WERI-Rb-1 (cell line): ENCODE measurements at regions not wholly inside any gene's neighbourhood (a gene's known extent, or its start where the extent isn't known, plus 50 kb on each side); places are given as distances from the start of the nearest gene placed in this dataset.

ENCODE experiments used
- DNase-seq: peaks from one replicate; pipeline ENCODE4 v3.0.0-alpha.2; 2020
- H3K27ac ChIP-seq: fragments of 250-450 bp; sonication (Bioruptor Pico); 2 replicates; pipeline ENCODE4 v1.5.1; 2020; ENCODE audit warnings: mild to moderate bottlenecking, moderate library complexity
- H3K27me3 ChIP-seq: fragments of 250-450 bp; sonication (Bioruptor Pico); 2 replicates; pipeline ENCODE4 v1.5.1; 2021; ENCODE audit warnings: mild to moderate bottlenecking, low read depth, moderate library complexity; ENCODE audit not compliant: insufficient read depth, severe bottlenecking
- H3K36me3 ChIP-seq: fragments of 250-450 bp; sonication (Bioruptor Pico); 2 replicates; pipeline ENCODE4 v1.5.1; 2020; ENCODE audit warnings: mild to moderate bottlenecking, moderate library complexity
- H3K4me3 ChIP-seq: 2 replicates; pipeline ENCODE4 v1.5.1; 2011; ENCODE audit warnings: low read depth, mild to moderate bottlenecking, control low read depth, low read length
- H3K9me3 ChIP-seq: fragments of 250-450 bp; sonication (Bioruptor Pico); 2 replicates; pipeline ENCODE4 v1.5.1; 2021; ENCODE audit warnings: mild to moderate bottlenecking, moderate library complexity; ENCODE audit not compliant: severe bottlenecking
- TF ChIP-seq, protein P1 (sequence below): IDR thresholded peaks from 2 replicates; pipeline ENCODE4 v1.5.1; 2011; ENCODE audit warnings: low read depth, mild to moderate bottlenecking, control low read depth, inconsistent platforms, low read length

DNA sequence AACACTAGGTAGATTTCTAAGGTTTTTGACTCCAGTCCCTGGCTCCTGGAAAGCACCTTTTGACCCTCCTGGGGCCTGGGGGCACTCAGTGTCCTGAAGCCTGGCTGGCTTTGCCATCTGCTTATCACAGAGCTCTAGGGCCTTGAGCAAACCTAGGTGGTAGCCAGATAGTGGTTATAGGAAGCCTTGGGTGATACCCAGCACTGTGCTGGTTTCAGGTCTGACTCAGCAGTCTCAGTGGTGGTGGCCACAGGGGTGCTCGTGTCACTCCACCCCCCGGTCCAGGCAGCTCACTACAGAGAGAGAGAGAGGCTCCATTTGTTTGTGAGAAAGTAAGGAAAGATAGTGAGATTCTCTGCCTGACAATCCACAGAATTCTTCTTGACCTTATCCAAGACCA is 195.8 kb upstream of the ZFP42 start:
- Histone ChIP-seq H3K36me3 (no peaks in the 10 kb centered on the region), H3K9me3 (peaks cover 2% of the 10 kb centered on the region), H3K4me3 (no peak overlapping the region), H3K27ac (no peak overlapping the region), H3K27me3 (peaks cover 46% of the 10 kb centered on the region)
- TF ChIP-seq, protein P1, sequence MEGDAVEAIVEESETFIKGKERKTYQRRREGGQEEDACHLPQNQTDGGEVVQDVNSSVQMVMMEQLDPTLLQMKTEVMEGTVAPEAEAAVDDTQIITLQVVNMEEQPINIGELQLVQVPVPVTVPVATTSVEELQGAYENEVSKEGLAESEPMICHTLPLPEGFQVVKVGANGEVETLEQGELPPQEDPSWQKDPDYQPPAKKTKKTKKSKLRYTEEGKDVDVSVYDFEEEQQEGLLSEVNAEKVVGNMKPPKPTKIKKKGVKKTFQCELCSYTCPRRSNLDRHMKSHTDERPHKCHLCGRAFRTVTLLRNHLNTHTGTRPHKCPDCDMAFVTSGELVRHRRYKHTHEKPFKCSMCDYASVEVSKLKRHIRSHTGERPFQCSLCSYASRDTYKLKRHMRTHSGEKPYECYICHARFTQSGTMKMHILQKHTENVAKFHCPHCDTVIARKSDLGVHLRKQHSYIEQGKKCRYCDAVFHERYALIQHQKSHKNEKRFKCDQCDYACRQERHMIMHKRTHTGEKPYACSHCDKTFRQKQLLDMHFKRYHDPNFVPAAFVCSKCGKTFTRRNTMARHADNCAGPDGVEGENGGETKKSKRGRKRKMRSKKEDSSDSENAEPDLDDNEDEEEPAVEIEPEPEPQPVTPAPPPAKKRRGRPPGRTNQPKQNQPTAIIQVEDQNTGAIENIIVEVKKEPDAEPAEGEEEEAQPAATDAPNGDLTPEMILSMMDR = no peak
- DNase-seq = no peak

DNA sequence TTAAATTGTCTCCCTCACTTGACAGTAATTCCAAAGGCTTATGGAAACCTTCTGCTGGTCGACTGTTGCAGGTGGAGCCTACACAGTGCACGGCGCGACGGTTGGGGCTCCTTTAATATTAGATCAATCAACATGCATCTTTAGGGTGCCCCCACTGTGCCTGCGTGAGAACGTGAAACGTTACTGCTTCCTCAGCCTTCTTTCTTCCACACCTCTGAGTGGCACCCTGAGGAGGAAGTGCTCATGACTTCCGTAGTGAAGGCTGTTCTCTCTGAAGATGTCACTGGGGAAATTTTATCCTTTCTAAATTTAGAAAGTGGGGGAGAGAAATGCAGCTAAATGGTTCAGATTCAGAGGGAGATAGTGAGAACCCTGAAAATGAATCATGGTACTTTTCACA is 184.0 kb upstream of the ZFP42 start:
- H3K27me3 ChIP-seq = peaks cover 67% of the 10 kb centered on the region
- no peak for DNase-seq
- H3K9me3 ChIP-seq = no peaks in the 10 kb centered on the region
- no peak overlapping the region for H3K27ac ChIP-seq
- no peak overlapping the region for H3K4me3 ChIP-seq
- TF ChIP-seq, protein P1 = no peak
- H3K36me3 ChIP-seq = no peaks in the 10 kb centered on the region

DNA sequence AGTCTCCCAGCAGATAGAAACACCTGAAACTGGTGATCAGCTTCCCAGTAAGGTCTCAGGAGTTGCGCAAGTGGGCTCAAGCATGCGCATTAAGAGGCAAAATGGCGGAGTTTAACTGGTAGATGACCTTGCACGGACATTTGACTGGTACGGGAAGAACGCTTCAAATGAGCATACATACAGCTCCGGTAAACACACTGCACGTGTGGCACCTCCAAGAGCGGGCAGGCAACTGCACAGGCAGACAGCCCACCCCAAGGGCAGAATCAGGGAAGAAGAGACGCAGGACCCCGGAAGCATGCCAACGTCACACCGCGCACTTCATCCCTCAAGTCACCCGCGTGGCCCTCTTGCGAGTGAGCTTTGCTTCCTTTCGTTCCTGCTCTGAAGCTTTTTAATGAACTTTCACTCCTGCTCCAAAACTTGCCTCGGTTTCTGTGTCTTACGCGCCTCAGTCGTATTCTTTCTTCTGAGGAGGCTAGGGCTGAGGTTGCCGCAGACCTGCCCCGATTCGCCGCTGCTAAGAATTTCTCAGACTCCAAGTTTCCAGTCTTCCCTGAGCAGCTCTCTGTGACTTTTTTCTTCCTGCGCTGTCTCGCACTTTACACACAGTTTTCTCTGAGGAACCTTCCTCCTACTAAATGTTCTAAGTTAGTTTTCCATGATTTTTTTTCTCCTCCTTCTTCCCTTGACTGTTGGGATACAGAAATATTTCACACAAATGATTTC is 180.7 kb upstream of the ZFP42 start:
- Histone ChIP-seq H3K9me3 (no peaks in the 10 kb centered on the region), H3K36me3 (no peaks in the 10 kb centered on the region), H3K27me3 (peaks cover 64% of the 10 kb centered on the region), H3K27ac (no peak overlapping the region), H3K4me3 (no peak overlapping the region)
- TF ChIP-seq, protein P1 = no peak
- no peak for DNase-seq

DNA sequence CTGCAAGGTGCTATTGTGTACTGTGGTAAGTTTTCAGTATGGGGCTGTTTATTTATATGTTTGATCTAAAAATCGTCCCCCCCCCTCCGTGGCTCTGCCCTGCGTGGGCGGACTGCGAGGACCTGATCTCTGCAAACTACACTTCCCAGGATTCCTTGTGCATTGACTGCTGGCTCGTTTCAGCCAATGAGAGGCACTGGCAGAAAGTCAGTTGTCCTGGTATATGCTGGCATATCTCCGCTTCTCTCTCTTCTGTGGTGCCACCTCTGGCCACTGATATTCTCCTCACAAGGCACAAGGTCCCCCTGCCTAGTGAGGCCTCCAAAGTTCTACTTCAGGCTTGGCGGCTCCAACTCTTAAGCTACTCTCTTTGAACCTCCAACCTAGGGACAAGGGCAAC is 168.8 kb upstream of the ZFP42 start:
- Histone ChIP-seq H3K36me3 (no peaks in the 10 kb centered on the region), H3K9me3 (no peaks in the 10 kb centered on the region), H3K27ac (no peak overlapping the region), H3K4me3 (no peak overlapping the region), H3K27me3 (peaks cover 64% of the 10 kb centered on the region)
- no peak for DNase-seq
- TF ChIP-seq, protein P1 = no peak

DNA sequence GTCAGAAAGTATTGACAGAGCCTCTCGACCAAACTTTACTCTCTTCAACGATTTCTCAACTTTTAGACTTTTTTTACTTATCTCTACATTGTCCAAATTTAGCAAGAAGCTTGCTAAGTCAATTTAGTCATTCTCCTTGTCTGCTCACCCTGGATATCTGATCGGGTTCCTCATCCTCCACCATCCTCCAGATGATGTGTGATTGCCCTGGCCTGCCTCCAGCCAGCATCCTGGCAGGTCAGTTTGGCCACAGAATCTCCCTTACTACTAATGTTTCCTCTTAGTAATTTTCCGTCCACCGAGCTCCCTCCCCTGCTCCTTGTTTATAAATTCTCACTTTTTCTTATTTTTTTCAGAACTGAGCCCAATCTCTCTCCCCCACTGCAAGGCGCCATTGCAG is 167.9 kb upstream of the ZFP42 start:
- H3K27ac ChIP-seq = no peak overlapping the region
- peaks cover 55% of the 10 kb centered on the region for H3K27me3 ChIP-seq
- TF ChIP-seq, protein P1 = no peak
- no peak overlapping the region for H3K4me3 ChIP-seq
- H3K36me3 ChIP-seq = no peaks in the 10 kb centered on the region
- no peaks in the 10 kb centered on the region for H3K9me3 ChIP-seq
- no peak for DNase-seq

DNA sequence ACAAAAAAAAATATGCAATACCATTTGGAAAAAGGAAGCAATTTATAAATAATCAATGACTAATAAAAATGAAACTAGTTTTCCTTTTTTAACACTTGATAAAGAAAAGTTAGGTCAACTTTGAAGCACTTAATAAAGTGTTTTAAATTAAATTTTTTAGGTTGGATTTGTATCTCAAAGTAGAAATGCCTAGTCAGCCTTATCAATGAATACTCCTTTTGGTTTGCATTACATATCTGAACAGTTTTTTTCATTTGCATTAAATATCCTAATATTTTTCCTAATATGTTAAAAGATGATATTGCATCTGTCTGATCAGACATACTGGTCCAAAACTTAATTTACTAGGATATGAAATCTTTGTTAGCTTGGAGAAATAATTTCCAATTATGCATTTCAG is 155.8 kb upstream of the ZFP42 start:
- TF ChIP-seq, protein P1 = no peak
- no peak for DNase-seq
- Histone ChIP-seq H3K27me3 (peaks cover 32% of the 10 kb centered on the region), H3K4me3 (no peak overlapping the region), H3K9me3 (no peaks in the 10 kb centered on the region), H3K27ac (no peak overlapping the region), H3K36me3 (no peaks in the 10 kb centered on the region)
